Glutamatergic neuron (in vitro differentiated cells): ENCODE measurements at regions not wholly inside any gene's neighbourhood (a gene's known extent, or its start where the extent isn't known, plus 50 kb on each side); places are given as distances from the start of the nearest gene placed in this dataset.

ENCODE experiments used
- DNase-seq: peaks from one replicate; pipeline ENCODE4 v3.0.0; 2022
- H3K27ac Mint-ChIP-seq: one replicate; pipeline ENCODE4 v1.8.0; 2020; ENCODE audit warnings: mild to moderate bottlenecking, mixed read lengths, inconsistent platforms; ENCODE audit not compliant: unreplicated experiment
- H3K27me3 Mint-ChIP-seq: one replicate; pipeline ENCODE4 v1.8.0; 2020; ENCODE audit warnings: mild to moderate bottlenecking, moderate library complexity, mixed read lengths, inconsistent platforms; ENCODE audit not compliant: unreplicated experiment
- H3K36me3 Mint-ChIP-seq: one replicate; pipeline ENCODE4 v1.8.0; 2020; ENCODE audit warnings: mild to moderate bottlenecking, mixed read lengths, inconsistent platforms; ENCODE audit not compliant: unreplicated experiment
- H3K4me1 Mint-ChIP-seq: one replicate; pipeline ENCODE4 v1.8.0; 2020; ENCODE audit warnings: mild to moderate bottlenecking, low read depth, mixed read lengths, inconsistent platforms; ENCODE audit not compliant: unreplicated experiment
- H3K4me3 Mint-ChIP-seq: one replicate; pipeline ENCODE4 v1.8.0; 2020; ENCODE audit warnings: mild to moderate bottlenecking, mixed read lengths, inconsistent platforms; ENCODE audit not compliant: unreplicated experiment
- H3K9me3 Mint-ChIP-seq: one replicate; pipeline ENCODE4 v1.8.0; 2020; ENCODE audit warnings: mild to moderate bottlenecking, moderate library complexity, mixed read lengths, inconsistent platforms; ENCODE audit not compliant: unreplicated experiment
- TF ChIP-seq, protein P1 (sequence below): fragments of 200-600 bp; sonication (generic); IDR thresholded peaks from one replicate; pipeline ENCODE4 v1.5.0; 2021; ENCODE audit not compliant: partially characterized antibody, unreplicated experiment

DNA sequence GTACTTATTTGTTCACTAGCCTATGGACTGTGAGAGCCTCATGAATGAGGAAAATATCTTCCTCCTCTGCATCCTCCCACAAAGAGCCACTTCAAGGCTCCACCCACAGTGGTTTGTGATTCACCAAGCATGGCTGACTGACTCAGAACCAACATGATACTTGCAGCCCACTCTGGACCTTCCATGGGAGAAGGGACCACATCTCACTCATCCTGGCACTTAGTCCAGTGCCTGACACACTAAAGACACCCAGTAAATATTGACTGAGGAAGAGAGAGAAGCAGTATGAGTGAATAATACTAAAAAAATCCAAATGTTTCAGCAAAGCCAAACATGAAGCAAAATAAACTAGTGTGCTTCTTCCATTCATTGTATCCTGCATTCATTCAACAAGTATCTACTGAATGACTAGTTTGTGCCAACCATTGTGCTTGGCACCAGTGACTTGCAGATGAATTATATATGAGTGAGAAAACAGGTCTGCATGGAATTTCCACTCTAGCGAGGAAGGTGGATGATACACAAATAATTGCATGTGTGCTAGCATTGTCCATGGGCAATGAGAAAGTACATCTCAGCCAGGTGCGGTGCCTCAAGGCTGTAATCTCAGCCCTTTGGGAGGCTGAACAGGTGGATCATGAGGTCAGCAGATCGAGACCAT lies 54.9 kb upstream of the BLID start:
- Mint-ChIP-seq H3K9me3 (no peaks in the 10 kb centered on the region), H3K27me3 (no peaks in the 10 kb centered on the region), H3K27ac (no peak overlapping the region), H3K4me3 (no peak overlapping the region), H3K36me3 (no peaks in the 10 kb centered on the region), H3K4me1 (peaks cover 3% of the 10 kb centered on the region)
- DNase-seq: no peak
- TF ChIP-seq, protein P1, sequence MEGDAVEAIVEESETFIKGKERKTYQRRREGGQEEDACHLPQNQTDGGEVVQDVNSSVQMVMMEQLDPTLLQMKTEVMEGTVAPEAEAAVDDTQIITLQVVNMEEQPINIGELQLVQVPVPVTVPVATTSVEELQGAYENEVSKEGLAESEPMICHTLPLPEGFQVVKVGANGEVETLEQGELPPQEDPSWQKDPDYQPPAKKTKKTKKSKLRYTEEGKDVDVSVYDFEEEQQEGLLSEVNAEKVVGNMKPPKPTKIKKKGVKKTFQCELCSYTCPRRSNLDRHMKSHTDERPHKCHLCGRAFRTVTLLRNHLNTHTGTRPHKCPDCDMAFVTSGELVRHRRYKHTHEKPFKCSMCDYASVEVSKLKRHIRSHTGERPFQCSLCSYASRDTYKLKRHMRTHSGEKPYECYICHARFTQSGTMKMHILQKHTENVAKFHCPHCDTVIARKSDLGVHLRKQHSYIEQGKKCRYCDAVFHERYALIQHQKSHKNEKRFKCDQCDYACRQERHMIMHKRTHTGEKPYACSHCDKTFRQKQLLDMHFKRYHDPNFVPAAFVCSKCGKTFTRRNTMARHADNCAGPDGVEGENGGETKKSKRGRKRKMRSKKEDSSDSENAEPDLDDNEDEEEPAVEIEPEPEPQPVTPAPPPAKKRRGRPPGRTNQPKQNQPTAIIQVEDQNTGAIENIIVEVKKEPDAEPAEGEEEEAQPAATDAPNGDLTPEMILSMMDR: no peak

GRCh38 chr11:122168218-122168617 lies 52.2 kb upstream of the BLID start:
- no peak overlapping the region for H3K4me3 Mint-ChIP-seq
- peaks cover 1% of the 10 kb centered on the region for H3K27me3 Mint-ChIP-seq
- peaks cover 19% of the 10 kb centered on the region for H3K4me1 Mint-ChIP-seq
- no peak for DNase-seq
- no peaks in the 10 kb centered on the region for H3K9me3 Mint-ChIP-seq
- TF ChIP-seq, protein P1: no peak
- H3K27ac Mint-ChIP-seq: no peak overlapping the region
- no peaks in the 10 kb centered on the region for H3K36me3 Mint-ChIP-seq

DNA sequence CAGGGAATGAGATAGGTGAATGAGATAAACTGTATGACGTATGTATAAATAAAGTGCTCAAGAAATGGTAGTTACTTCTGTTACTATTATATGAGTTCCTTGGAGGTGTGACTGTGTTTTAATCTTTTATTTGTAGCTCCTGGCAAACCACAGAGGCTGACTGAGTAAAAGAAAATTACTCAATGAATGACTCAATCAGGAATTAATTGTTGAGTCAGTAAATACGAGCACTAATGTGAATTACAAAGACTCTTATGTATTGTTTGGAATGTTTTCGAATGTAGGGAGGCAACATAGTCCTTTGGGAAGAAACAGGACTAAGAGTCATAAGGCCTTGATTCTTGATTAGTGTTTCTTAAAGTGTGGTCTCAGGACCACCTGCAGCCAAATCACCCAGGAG lies 51.1 kb upstream of the BLID start:
- Mint-ChIP-seq H3K27ac (no peak overlapping the region), H3K27me3 (peaks cover 1% of the 10 kb centered on the region), H3K4me1 (peaks cover 19% of the 10 kb centered on the region), H3K4me3 (no peak overlapping the region), H3K36me3 (no peaks in the 10 kb centered on the region), H3K9me3 (no peaks in the 10 kb centered on the region)
- TF ChIP-seq, protein P1: no peak
- DNase-seq: no peak

DNA sequence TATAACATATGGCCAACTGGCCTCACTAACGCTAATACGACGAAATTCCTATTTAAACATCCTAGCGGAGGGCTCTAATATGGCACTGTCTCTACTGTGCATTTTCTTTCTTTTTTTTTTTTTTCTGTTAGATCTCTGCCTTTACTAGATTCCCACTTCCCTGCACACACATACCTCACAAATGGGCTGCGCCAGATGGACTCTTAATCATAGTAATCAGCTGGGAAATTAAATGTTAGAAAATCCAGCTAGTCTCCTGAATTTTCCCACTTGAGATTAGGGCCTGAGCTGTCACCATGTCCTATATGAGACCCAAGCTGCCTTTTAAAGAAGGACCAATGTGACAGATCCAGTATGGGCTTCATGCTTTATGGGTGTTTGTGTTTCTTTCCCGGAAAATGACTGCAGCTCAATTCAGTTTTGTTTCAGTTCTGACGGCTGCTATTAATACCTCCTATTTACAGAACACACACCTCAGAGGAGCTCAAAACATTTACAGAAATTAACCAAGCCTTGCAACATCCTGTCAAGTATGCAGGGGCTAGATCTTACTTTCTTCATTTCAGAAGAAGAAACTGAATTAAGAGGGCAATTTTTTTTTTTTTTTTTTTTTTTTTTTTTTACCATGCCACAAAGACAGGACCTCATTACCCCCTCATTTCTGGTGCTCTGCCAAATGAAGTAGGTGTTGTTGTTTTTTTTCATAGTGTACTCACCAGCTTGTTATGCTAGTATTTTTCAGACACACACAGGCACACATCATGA lies 49.8 kb upstream of the BLID start:
- peaks cover 1% of the 10 kb centered on the region for H3K27me3 Mint-ChIP-seq
- peak overlapping the region; percentile 13 for H3K27ac Mint-ChIP-seq
- no peaks in the 10 kb centered on the region for H3K9me3 Mint-ChIP-seq
- peaks cover 19% of the 10 kb centered on the region for H3K4me1 Mint-ChIP-seq
- DNase-seq: no peak
- peak overlapping the region; percentile 11 for H3K4me3 Mint-ChIP-seq
- H3K36me3 Mint-ChIP-seq: no peaks in the 10 kb centered on the region
- TF ChIP-seq, protein P1: no peak
